K562 (cell line): ENCODE measurements at regions not wholly inside any gene's neighbourhood (a gene's known extent, or its start where the extent isn't known, plus 50 kb on each side); places are given as distances from the start of the nearest gene placed in this dataset.

Experiments used
- ATAC-seq: fragments of 200-7000 bp; cut with Tn5 transposase; 3 replicates; pipeline ENCODE4 v1.9.1; 2020; ENCODE audit warnings: moderate library complexity
- BruUV-seq: library from RNA; stranded (reverse); fragments of 400-500 nt; replicated peaks from 2 replicates; lab custom pipeline; 2021; lab: Mats Ljungman, UMichigan
- CTCF ChIA-PET: fragments of 300-600 bp; formaldehyde crosslinking; extraction: SDS; loops from one replicate; lab custom pipeline; 2021; ENCODE audit warnings: low intra/inter-chr PET ratio; lab: Yijun Ruan, JAX
- POLR2A ChIA-PET: fragments of 300-600, 350-650 bp; sonication (Branson Sonifier 250); formaldehyde crosslinking; extraction: SDS; loops from one replicate; lab custom pipeline; 2021; ENCODE audit warnings: antibody characterized with exemption, inconsistent platforms; lab: Yijun Ruan, JAX
- DNase-seq, 4 experiments: peaks; one replicate each; pipeline versions ENCODE4 v3.0.0 to v3.0.0-alpha.2; 2011 to 2018; ENCODE audit warnings: low spot score in 3 of 4, mixed read lengths in 3 of 4; ENCODE audit errors: extremely low read depth in 1 of 4
- FAIRE-seq: peaks from 2 replicates; lab custom pipeline; 2011; peaks lifted over from hg19 to GRCh38; lab: Jason Lieb, UNC
- H2AFZ ChIP-seq: 2 replicates; pipeline ENCODE4 v1.6.0; 2011; ENCODE audit warnings: low read depth, low read length, control low read depth, inconsistent platforms
- H3K27ac ChIP-seq: fragments of 200-600 bp; 3 replicates; pipeline ENCODE4 v1.8.0; 2011; ENCODE audit warnings: low read depth, mild to moderate bottlenecking, control low read depth, inconsistent platforms, low read length, moderate library complexity, mixed read lengths; ENCODE audit errors: extremely low read depth
- H3K27me3 ChIP-seq, 2 experiments: fragments of 300-600 bp in 1 of 2; 2 replicates in 1 of 2; 3 replicates in 1 of 2; pipeline versions ENCODE4 v1.6.0 to v1.8.0; 2011; ENCODE audit warnings: inconsistent platforms in 2 of 2, low read length in 2 of 2, mild to moderate bottlenecking in 1 of 2, mixed read lengths in 1 of 2, moderate library complexity in 1 of 2; ENCODE audit not compliant: control insufficient read depth in 2 of 2, insufficient read depth in 2 of 2
- H3K36me3 ChIP-seq: fragments of 300-600 bp; 3 replicates; pipeline ENCODE4 v1.8.0; 2011; ENCODE audit warnings: mild to moderate bottlenecking, low read length, inconsistent platforms; ENCODE audit not compliant: control insufficient read depth, insufficient read depth
- H3K4me1 ChIP-seq, 2 experiments: fragments of 200-600 bp in 1 of 2; replicated peaks in 1 of 2; 2 replicates in 1 of 2; 3 replicates in 1 of 2; pipeline versions ENCODE4 v1.5.1 to v1.8.0; 2011; ENCODE audit warnings: inconsistent platforms in 2 of 2, low read length in 2 of 2, mild to moderate bottlenecking in 1 of 2, mixed read lengths in 1 of 2, moderate library complexity in 1 of 2; ENCODE audit not compliant: control insufficient read depth in 2 of 2, insufficient read depth in 2 of 2
- H3K4me2 ChIP-seq: 2 replicates; pipeline ENCODE4 v1.6.1; 2011; ENCODE audit warnings: low read length, control low read depth, inconsistent platforms, mixed read lengths; ENCODE audit not compliant: insufficient read depth
- H3K4me3 ChIP-seq: fragments of 200-600 bp; sonication (generic), shearing (Covaris generic); 2 replicates; pipeline ENCODE4 v1.5.1; 2016; ENCODE audit warnings: control low read depth, inconsistent platforms
- H3K79me2 ChIP-seq: fragments of 200-600 bp; 3 replicates; pipeline ENCODE4 v1.8.0; 2011; ENCODE audit warnings: low read length, inconsistent platforms; ENCODE audit not compliant: control insufficient read depth, insufficient read depth
- H3K9ac ChIP-seq, 2 experiments: 2 replicates each; pipeline versions ENCODE4 v1.6.0 to v1.6.1; 2011; ENCODE audit warnings: low read depth in 2 of 2, low read length in 2 of 2, control low read depth in 1 of 2, inconsistent platforms in 1 of 2, mild to moderate bottlenecking in 1 of 2, mixed read lengths in 1 of 2; ENCODE audit not compliant: insufficient read depth in 1 of 2
- H3K9me1 ChIP-seq: one replicate; pipeline ENCODE4 v1.6.0; 2011; ENCODE audit warnings: inconsistent platforms, mild to moderate bottlenecking, low read length, moderate library complexity; ENCODE audit not compliant: control insufficient read depth, insufficient read depth
- H3K9me3 ChIP-seq: replicated peaks from 2 replicates; pipeline ENCODE4 v1.5.1; 2011; ENCODE audit warnings: low read depth, low read length, inconsistent platforms; ENCODE audit not compliant: control insufficient read depth, insufficient read depth
- H4K20me1 ChIP-seq: replicated peaks from 2 replicates; pipeline ENCODE4 v1.6.1; 2011; ENCODE audit warnings: low read length, inconsistent platforms, mixed read lengths; ENCODE audit not compliant: control insufficient read depth, insufficient read depth
- BCL6 ChIP-seq: fragments of 250-450 bp; sonication (Bioruptor Pico); IDR thresholded peaks from 2 replicates; pipeline ENCODE4 v1.4.0; 2020
- FOXA1 ChIP-seq: fragments of 450-650 bp; IDR thresholded peaks from 2 replicates; pipeline ENCODE4 v1.6.1; 2016; ENCODE audit warnings: mild to moderate bottlenecking, borderline replicate concordance
- GATAD2A ChIP-seq: fragments of 450-650 bp; IDR thresholded peaks from 2 replicates; pipeline ENCODE4 v1.6.1; 2017
- GTF2E2 ChIP-seq: fragments of 200-800 bp; sonication (Bioruptor generic); IDR thresholded peaks from 2 replicates; pipeline ENCODE4 v1.6.1; 2016; ENCODE audit warnings: missing genetic modification characterization, missing compliant biosample characterization
- L3MBTL2 ChIP-seq: fragments of 450-650 bp; IDR thresholded peaks from 2 replicates; pipeline ENCODE4 v1.6.1; 2016; ENCODE audit warnings: mild to moderate bottlenecking, moderate library complexity
- NFYB ChIP-seq: IDR thresholded peaks from 2 replicates; pipeline ENCODE4 v1.6.1; 2011; ENCODE audit warnings: mild to moderate bottlenecking, moderate library complexity; ENCODE audit not compliant: insufficient read length; ENCODE audit errors: extremely low read depth
- YY1 ChIP-seq, 3 experiments: IDR thresholded peaks; 2 replicates each; pipeline ENCODE4 v1.6.1; 2011; ENCODE audit warnings: low read length in 2 of 3, mild to moderate bottlenecking in 2 of 3, moderate library complexity in 2 of 3, borderline replicate concordance in 1 of 3, control low read depth in 1 of 3, low read depth in 1 of 3; ENCODE audit not compliant: insufficient read depth in 3 of 3, insufficient replicate concordance in 2 of 3, control insufficient read depth in 1 of 3, insufficient read length in 1 of 3; ENCODE audit errors: extremely low read depth in 1 of 3
- ZNF124 ChIP-seq: sonication (generic); formaldehyde crosslinking; IDR thresholded peaks from 2 replicates; pipeline ENCODE4 v1.8.1; 2022; ENCODE audit warnings: missing genetic modification reagents
- ZNF263 ChIP-seq: sonication (generic); formaldehyde crosslinking; IDR thresholded peaks from 2 replicates; pipeline ENCODE4 v1.8.0; 2022; ENCODE audit warnings: mild to moderate bottlenecking, missing genetic modification reagents, borderline replicate concordance
- ZNF316 ChIP-seq: fragments of 450-650 bp; IDR thresholded peaks from 2 replicates; pipeline ENCODE4 v1.6.1; 2016
- ZNF57 ChIP-seq: fragments of 450-650 bp; formaldehyde crosslinking; IDR thresholded peaks from 2 replicates; pipeline ENCODE4 v1.4.0; 2020; ENCODE audit warnings: mild to moderate bottlenecking, moderate library complexity
- ZNF699 ChIP-seq: fragments of 250-450 bp; sonication (Bioruptor Pico); IDR thresholded peaks from 2 replicates; pipeline ENCODE4 v1.8.0; 2021; ENCODE audit warnings: mild to moderate bottlenecking, moderate library complexity; ENCODE audit not compliant: insufficient replicate concordance
- ZNF780A ChIP-seq: fragments of 250-450 bp; sonication (Bioruptor Pico); IDR thresholded peaks from 2 replicates; pipeline ENCODE4 v1.5.0; 2021; ENCODE audit warnings: mild to moderate bottlenecking
- WGBS: fragments of 100-300 bp; shearing (Covaris generic); methylation state at CpG from one replicate; pipeline ENCODE4 v1.1.6; 2016; ENCODE audit warnings: low coverage, mixed read lengths; ENCODE audit not compliant: insufficient coverage; ENCODE audit errors: missing lambda C conversion rate; 5-methylcytosine and 5-hydroxymethylcytosine counted together
- in situ Hi-C: fragments of 300-500 bp; cut with MboI; formaldehyde crosslinking; loops from 4 replicates; pipeline ENCODE4 v1.15.0; 2018; ENCODE audit warnings: inconsistent platforms, mixed read lengths
- intact Hi-C: fragments of 100-400 bp; cut with micrococcal nuclease; formaldehyde crosslinking; loops from 2 replicates; pipeline ENCODE4 v1.14.2; 2022
- TF ChIP-seq, protein P1 (sequence below): fragments of 250-450 bp; sonication (Bioruptor Pico); IDR thresholded peaks from 2 replicates; pipeline ENCODE4 v1.8.0; 2021; ENCODE audit warnings: borderline replicate concordance, mild to moderate bottlenecking, moderate library complexity; ENCODE audit not compliant: poor library complexity, severe bottlenecking

DNA sequence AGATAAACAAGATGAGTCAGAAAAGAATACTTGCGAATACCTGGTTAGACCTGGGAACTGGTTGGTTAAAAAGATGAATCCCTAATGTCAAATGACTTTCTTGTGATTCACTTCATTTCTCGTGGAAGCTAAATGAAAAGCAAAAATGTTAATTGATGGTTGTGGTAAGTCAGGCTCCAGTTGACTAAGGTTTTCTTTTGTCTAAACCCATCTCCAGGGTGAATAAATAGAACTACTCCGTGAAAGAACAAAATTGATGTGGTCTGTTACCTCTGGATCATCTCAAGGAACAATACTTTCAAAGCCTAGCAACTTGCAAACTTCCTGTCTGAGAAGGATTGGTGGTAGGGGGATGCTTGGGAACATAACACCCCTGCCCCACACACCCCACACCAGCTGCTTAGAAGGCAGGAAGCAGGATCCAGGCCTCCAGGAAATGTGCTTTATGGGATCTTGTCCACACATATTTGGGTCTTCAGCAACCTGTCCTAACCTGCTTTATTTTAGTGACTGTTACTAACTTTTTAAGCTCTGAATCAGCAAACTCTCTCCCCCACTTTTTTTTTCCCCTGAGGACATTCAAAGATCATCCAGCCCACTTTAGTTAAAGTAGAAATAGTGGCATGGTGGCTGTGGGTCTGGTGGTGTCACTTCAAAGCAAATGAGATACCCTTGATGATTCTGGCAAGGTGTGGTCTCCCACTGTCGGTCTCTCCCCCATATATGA lies 60.4 kb upstream of the PTHLH start:
- Histone ChIP-seq H3K4me2 (no peak overlapping the region), H3K4me3 (no peak overlapping the region), H3K9ac (no peak overlapping the region), H3K9me1 (no peaks in the 10 kb centered on the region), H3K4me1 (peaks cover 4 to 16% of the 10 kb centered on the region in 2 experiments), H3K36me3 (no peaks in the 10 kb centered on the region), H4K20me1 (no peaks in the 10 kb centered on the region), H3K27ac (no peak overlapping the region), H3K9me3 (no peaks in the 10 kb centered on the region), H3K79me2 (no peaks in the 10 kb centered on the region), H2AFZ (peak overlapping the region; percentile 37), H3K27me3 (no peaks in the 10 kb centered on the region)
- in situ Hi-C loops (no loop called here), intact Hi-C loops (no loop called here)
- TF ChIP-seq FOXA1 (no peak), L3MBTL2 (no peak), YY1 (IDR thresholded peaks at IDR 0.05; ENCODE audit: borderline replicate concordance in 1 of 3, control insufficient read depth in 1 of 3, extremely low read depth in 1 of 3, insufficient read depth in 3 of 3, insufficient read length in 1 of 3, insufficient replicate concordance in 2 of 3, low read depth in 1 of 3, low read length in 2 of 3) (no peak), ZNF124 (CRISPR knock-in tag) (no peak), NFYB (no peak), ZNF263 (CRISPR knock-in tag) (no peak), GTF2E2 (tag) (no peak), ZNF699 (CRISPR knock-in tag) (no peak), GATAD2A (no peak), ZNF780A (CRISPR knock-in tag) (no peak), ZNF316 (no peak), ZNF57 (CRISPR knock-in tag) (no peak), BCL6 (no peak)
- TF ChIP-seq, protein P1, sequence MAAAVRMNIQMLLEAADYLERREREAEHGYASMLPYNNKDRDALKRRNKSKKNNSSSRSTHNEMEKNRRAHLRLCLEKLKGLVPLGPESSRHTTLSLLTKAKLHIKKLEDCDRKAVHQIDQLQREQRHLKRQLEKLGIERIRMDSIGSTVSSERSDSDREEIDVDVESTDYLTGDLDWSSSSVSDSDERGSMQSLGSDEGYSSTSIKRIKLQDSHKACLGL (CRISPR knock-in tag), result no peak
- no peak for DNase-seq
- no TSS peak for BruUV-seq
- WGBS, result 41% methylated on average over 4 of the region's 4 CpGs
- CTCF ChIA-PET, result no interaction called here
- POLR2A ChIA-PET, result no interaction called here
- no peak for FAIRE-seq
- no peak for ATAC-seq
